ENCODE measurements at regions not wholly inside any gene's neighbourhood (a gene's known extent, or its start where the extent isn't known, plus 50 kb on each side); places are given as distances from the start of the nearest gene placed in this dataset.
"Not testable (repeated sequence)": the region's sequence is repeated elsewhere in the genome, so short reads cannot be mapped to it uniquely, and the experiment has no call there.

GRCh38 chr6:118739696-118740353 is 88.4 kb upstream of the CEP85L start:
- no peak for TF ChIP-seq GATA1 (IDR thresholded peaks at IDR 0.05; ENCODE audit: low read depth, low read length)
- TF ChIP-seq POLR2A (IDR thresholded peaks at IDR 0.05; ENCODE audit: low read length), result no peak
- DNase-seq, result peak; percentile 9 to 15

- TF ChIP-seq GATA1 (IDR thresholded peaks at IDR 0.05; ENCODE audit: low read depth, low read length) (no peak), POLR2A (IDR thresholded peaks at IDR 0.05; ENCODE audit: low read length) (no peak)
- DNase-seq, result no peak
Observed at GRCh38 chr6:118736440-118736839, 85.0 kb upstream of the CEP85L start.

GRCh38 chr6:118735320-118735719 is 83.9 kb upstream of the CEP85L start:
- no peak for DNase-seq
- TF ChIP-seq POLR2A (IDR thresholded peaks at IDR 0.05; ENCODE audit: low read length) (no peak), GATA1 (IDR thresholded peaks at IDR 0.05; ENCODE audit: low read depth, low read length) (no peak)

GRCh38 chr6:118725944-118726343 is 74.6 kb upstream of the CEP85L start:
- DNase-seq, result no peak
- TF ChIP-seq GATA1 (IDR thresholded peaks at IDR 0.05; ENCODE audit: low read depth, low read length), result no peak
- TF ChIP-seq POLR2A (IDR thresholded peaks at IDR 0.05; ENCODE audit: low read length), result no peak

- no peak for TF ChIP-seq POLR2A (IDR thresholded peaks at IDR 0.05; ENCODE audit: low read length)
- TF ChIP-seq GATA1 (IDR thresholded peaks at IDR 0.05; ENCODE audit: low read depth, low read length), result no peak
- DNase-seq, result no peak
Observed at GRCh38 chr6:118724211-118724610, 72.8 kb upstream of the CEP85L start.

GRCh38 chr6:118722829-118723813 is 71.7 kb upstream of the CEP85L start:
- DNase-seq, result no peak

GRCh38 chr6:118720125-118720473 is 68.7 kb upstream of the CEP85L start:
- TF ChIP-seq GATA1 (IDR thresholded peaks at IDR 0.05; ENCODE audit: low read depth, low read length), result no peak
- no peak for TF ChIP-seq POLR2A (IDR thresholded peaks at IDR 0.05; ENCODE audit: low read length)

More at GRCh38 chr6:118722829-118723813, 71.7 kb upstream of the CEP85L start:
- TF ChIP-seq GATA1 (IDR thresholded peaks at IDR 0.05; ENCODE audit: low read depth, low read length), result no peak
- TF ChIP-seq POLR2A (IDR thresholded peaks at IDR 0.05; ENCODE audit: low read length), result no peak

GRCh38 chr6:118719351-118720124 is 68.1 kb upstream of the CEP85L start:
- no peak for DNase-seq
- TF ChIP-seq GATA1 (IDR thresholded peaks at IDR 0.05; ENCODE audit: low read depth, low read length) (no peak), POLR2A (IDR thresholded peaks at IDR 0.05; ENCODE audit: low read length) (no peak)

More at GRCh38 chr6:118720125-118720473, 68.7 kb upstream of the CEP85L start:
- DNase-seq, result no peak

GRCh38 chr6:118718903-118719302 is 67.5 kb upstream of the CEP85L start:
- TF ChIP-seq POLR2A (IDR thresholded peaks at IDR 0.05; ENCODE audit: low read length), result no peak
- no peak for TF ChIP-seq GATA1 (IDR thresholded peaks at IDR 0.05; ENCODE audit: low read depth, low read length)
- no peak for DNase-seq

DNA sequence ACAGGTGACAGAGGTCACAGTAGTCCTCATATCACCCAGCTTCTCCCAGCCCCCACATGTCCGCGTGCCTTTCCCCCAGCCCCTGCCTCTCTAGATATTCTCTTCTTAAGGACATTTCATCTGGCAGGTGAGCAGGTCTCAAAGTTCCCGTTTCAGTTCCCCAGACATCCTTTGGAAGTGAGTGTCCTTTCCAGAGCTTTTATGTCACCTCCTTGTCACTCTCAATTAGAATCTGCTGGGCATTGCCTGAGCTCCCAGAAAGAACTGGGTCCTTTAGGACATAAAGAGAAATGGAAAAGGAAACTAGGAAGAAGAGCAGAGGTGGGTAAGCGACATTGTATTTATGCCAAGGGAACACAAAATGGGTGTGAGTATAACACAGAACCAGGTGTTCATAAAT is 66.9 kb upstream of the CEP85L start:
- TF ChIP-seq POLR2A (IDR thresholded peaks at IDR 0.05; ENCODE audit: low read length), result no peak
- TF ChIP-seq GATA1 (IDR thresholded peaks at IDR 0.05; ENCODE audit: low read depth, low read length), result no peak
- DNase-seq, result no peak

GRCh38 chr6:118717106-118717505 is 65.7 kb upstream of the CEP85L start:
- TF ChIP-seq GATA1 (IDR thresholded peaks at IDR 0.05; ENCODE audit: low read depth, low read length) (no peak), POLR2A (IDR thresholded peaks at IDR 0.05; ENCODE audit: low read length) (no peak)
- DNase-seq, result no peak

DNA sequence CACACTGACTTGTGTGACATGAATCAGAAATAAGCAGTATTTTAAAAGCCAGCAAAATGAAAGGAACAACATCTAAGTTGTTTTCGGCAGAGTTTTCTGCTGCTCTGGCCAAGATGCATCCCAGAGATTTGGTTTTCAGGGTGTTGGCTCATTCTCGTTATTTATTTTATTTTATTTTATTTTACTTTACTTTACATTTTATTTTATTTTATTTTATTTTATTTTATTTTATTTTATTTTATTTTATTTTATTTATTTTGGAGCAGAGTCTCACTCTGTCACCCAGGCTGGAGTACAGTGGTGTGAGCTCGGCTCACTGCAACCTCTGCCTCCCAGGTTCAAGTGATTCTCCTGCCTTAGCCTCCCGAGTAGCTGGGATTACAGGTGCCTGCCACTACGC is 64.5 kb upstream of the CEP85L start:
- DNase-seq, result not testable (repeated sequence)

GRCh38 chr6:118715376-118715775 is 64.0 kb upstream of the CEP85L start:
- TF ChIP-seq POLR2A (IDR thresholded peaks at IDR 0.05; ENCODE audit: low read length), result no peak
- TF ChIP-seq GATA1 (IDR thresholded peaks at IDR 0.05; ENCODE audit: low read depth, low read length), result no peak
- DNase-seq, result no peak

GRCh38 chr6:118714756-118715155 is 63.4 kb upstream of the CEP85L start:
- no peak for DNase-seq
- TF ChIP-seq POLR2A (IDR thresholded peaks at IDR 0.05; ENCODE audit: low read length) (no peak), GATA1 (IDR thresholded peaks at IDR 0.05; ENCODE audit: low read depth, low read length) (no peak)
